H1 (cell line): ENCODE measurements at regions not wholly inside any gene's neighbourhood (a gene's known extent, or its start where the extent isn't known, plus 50 kb on each side); places are given as distances from the start of the nearest gene placed in this dataset.

Experiments
- RXRA ChIP-seq: IDR thresholded peaks from 2 replicates; pipeline ENCODE4 v1.6.1; 2011; ENCODE audit warnings: low read depth, mild to moderate bottlenecking, low read length, moderate library complexity; ENCODE audit not compliant: insufficient read depth
- SP1 ChIP-seq: IDR thresholded peaks from 2 replicates; pipeline ENCODE4 v1.6.1; 2011; ENCODE audit warnings: low read depth, low read length
- SP4 ChIP-seq: IDR thresholded peaks from 2 replicates; pipeline ENCODE4 v1.6.1; 2012; ENCODE audit warnings: low read length, inconsistent platforms

DNA sequence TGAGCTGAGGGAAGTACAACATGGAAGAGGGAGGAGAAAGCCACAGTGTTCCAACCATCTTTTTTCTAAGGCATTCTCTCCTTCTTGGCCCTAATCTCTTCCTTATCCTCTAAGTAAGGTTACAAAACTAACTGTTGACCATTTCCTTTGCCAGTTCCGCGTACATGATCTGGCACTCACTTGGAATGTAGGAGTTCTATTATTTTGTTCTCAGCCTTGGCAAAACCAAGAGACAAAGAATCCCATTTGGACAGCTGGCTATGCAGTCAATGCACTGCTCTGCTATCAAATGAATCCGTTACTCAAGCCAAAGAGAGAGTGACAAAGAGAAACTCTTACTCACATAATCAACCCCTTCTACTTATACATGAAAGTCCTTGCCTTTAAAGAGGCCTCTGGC lies 410.3 kb downstream of the DTWD2 start (continued):
- TF ChIP-seq SP4, result no peak
- no peak for TF ChIP-seq SP1
- TF ChIP-seq RXRA, result no peak
